ENCODE measurements at regions not wholly inside any gene's neighbourhood (a gene's known extent, or its start where the extent isn't known, plus 50 kb on each side); places are given as distances from the start of the nearest gene placed in this dataset.

- TF ChIP-seq CTCF (conservative IDR thresholded peaks at IDR 0.05; ENCODE audit: low read depth in 2 of 2): no peak
- no peak for TF ChIP-seq REST (IDR thresholded peaks at IDR 0.05; ENCODE audit: unreplicated experiment)
- no peak for TF ChIP-seq EZH2 (IDR thresholded peaks at IDR 0.05; ENCODE audit: low read depth, unreplicated experiment)
- no peak for TF ChIP-seq ZNF114 (CRISPR knock-in tag; IDR thresholded peaks at IDR 0.05)
- TF ChIP-seq POLR2AphosphoS5 (IDR thresholded peaks at IDR 0.05; ENCODE audit: low read depth): no peak
- no peak for TF ChIP-seq ZNF331 (CRISPR knock-in tag; IDR thresholded peaks at IDR 0.05; ENCODE audit: low read depth)
- TF ChIP-seq CREB1 (CRISPR knock-in tag; IDR thresholded peaks at IDR 0.05; ENCODE audit: low read depth): no peak
- no peak for TF ChIP-seq EZH2phosphoT487 (IDR thresholded peaks at IDR 0.05; ENCODE audit: unreplicated experiment)
- no peak for TF ChIP-seq ETS1 (IDR thresholded peaks at IDR 0.05)
- TF ChIP-seq NANOG (IDR thresholded peaks at IDR 0.05; ENCODE audit: borderline replicate concordance): no peak
These were observed 421.4 kb upstream of the AUTS2 start for GRCh38 chr7:69176841-69177240.
